Myocyte (in vitro differentiated cells): ENCODE measurements at regions not wholly inside any gene's neighbourhood (a gene's known extent, or its start where the extent isn't known, plus 50 kb on each side); places are given as distances from the start of the nearest gene placed in this dataset.

ENCODE experiments used
- DNase-seq: peaks from one replicate; pipeline ENCODE4 v3.0.0-alpha.2; 2012; ENCODE audit warnings: low read depth

DNA sequence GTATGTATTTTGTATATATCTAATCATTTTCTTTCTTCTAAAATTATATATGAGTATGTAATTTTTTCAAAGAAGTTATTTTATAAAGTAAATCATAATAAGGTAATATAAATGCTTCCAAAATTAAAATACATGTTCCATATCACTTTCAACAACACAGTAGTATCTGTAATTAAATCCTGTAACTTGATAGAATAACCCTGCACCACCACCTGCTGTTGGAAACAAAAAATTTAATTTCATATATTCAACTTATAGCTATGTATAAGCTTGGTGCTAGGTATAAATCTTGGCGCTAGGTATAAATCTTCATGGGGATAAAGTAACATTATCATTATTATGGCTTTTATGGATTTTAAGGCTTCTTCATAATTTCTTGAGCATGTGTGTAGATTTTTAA is 149.7 kb upstream of the DCN start:
- peak; percentile 23 for DNase-seq

DNA sequence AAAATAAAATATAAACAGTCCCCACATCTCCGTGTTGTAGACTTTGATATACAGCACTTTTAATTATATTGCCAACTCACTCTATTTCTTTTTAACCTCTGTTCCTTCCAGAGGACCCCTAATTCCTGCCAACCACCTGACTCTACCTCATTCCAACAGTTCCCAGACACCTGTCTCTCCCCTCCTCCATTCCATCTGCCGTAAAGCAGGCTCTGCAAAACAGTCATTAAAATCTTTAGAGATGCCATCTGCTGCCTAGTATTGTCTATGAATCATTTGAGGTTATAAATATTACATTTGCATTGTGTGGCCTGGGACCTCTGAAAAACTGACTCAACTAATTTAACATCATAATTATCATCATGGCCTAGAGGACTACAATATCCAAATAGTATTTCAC is 148.8 kb upstream of the DCN start:
- DNase-seq = peak; percentile 77

DNA sequence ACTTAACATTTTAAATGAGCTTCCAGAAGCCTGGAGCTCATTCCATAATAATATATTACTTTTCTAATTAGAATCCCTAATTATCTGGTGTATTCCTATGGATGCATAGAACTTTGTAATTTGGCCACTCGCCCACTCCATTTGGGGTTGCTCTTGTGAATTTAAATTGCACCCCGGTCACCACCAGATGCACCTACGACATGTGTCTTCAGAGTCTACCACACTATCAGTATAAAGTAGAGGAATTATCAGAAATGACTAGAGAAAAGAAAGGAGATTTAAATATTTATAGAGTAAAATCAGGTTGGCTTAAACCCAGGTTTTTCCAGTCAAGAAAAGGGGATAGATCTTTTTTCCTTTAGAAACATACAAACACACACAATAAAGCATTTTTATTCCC is 145.8 kb upstream of the DCN start:
- peak; percentile 24 for DNase-seq

GRCh38 chr12:91327889-91328288 is 145.3 kb upstream of the DCN start:
- peak; percentile 92 for DNase-seq

GRCh38 chr12:91327131-91327530 is 144.5 kb upstream of the DCN start:
- DNase-seq = peak; percentile 64

DNA sequence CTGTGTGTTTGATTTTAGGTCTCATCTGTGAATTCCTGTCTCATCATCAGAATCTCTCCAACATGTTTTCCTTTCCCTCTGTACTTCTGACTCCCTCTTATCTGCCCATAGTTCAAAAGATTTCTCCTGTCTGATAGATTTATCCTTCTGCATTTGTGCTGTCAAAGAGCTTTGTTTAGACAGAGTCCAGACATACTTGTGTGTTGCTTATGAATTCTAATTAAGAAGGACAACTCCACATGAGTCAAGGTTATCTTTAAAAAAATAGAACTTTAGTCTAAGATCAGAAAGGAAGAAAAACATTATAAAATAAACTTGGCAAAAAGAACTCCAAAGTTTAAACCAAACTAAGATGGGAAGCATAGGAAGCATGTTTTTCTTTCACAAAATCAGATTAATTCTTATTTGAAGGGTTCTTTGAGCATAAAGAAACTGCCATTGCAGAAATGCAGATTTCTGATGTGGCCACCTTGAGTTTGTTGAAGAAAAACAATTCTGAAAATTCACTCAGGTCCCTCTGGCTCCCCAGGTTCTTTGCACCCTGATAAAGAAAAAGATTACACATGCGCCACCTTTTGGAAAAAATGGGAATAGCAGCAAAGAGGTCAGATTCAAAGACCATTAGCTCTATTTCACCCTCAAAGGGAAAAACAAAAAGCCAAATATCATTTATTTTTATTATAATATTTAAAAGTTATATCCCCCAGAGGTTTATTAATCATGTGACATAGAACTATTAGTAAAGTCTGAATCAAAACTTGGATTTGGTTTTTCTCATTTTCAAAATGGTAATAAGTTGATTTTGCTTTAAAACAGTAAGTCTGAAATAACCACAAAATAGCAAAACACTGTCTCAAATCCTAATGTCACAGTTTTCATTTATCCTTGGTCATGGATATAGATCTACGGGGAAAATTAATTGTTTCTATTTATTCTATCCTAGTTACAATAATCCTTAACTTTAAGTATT is 143.7 kb upstream of the DCN start:
- peak; percentile 91 for DNase-seq

DNA sequence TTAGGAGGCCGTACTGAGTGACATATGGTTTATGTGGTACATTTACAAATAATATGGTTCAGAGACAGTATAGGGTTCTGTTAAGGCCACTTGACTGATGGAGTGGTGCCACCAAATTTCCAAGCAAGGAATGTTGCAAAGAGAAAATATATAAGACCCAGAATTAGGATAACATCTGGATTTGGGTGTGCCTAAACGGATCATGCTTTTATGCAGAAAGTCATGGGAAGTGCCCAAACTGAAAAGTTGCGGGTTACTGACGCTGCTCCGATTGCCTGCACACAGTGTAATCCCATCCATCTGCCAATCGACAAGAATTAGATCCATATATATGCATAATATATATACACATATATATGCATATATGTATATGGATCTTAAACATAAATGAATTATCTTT is 138.4 kb upstream of the DCN start:
- no peak for DNase-seq

- no peak for DNase-seq
Measured at GRCh38 chr12:91319071-91319760, 136.6 kb upstream of the DCN start.

DNA sequence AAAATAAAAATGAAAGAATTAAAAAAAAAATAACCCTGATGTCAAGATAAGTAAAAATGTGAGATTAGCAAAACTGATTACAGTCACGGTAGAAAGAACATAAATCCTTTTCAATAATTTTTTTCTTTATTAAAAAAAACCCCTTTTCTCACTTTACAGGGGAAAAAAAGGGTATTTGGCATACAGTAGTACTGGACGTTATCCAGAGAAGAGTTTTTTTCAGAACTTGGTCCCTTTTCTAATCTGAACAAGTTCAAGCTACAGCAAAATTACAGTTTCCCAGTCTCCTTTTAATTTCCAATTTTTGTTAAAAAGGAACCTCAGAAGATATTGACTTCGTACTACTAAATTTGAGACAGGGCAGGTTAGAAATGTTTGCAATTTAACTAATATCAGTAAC is 134.7 kb upstream of the DCN start:
- DNase-seq = peak; percentile 34

DNA sequence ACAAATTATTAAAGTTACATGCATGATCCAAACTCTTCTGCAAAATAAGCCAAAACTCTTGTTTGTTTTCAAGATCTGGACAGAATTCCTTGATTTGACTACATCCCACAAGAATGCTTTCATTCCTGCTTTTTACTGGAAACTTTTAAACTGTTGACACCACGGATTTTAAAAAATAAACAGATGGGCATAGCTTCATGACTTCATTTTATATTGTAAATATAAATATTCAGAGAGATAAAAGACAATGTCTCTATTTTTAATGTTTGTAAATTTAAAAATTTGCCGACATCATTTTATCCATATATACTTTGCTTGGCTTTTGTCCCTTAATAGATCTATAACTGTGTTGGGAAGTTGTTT is 134.3 kb upstream of the DCN start:
- DNase-seq = peak; percentile 55

GRCh38 chr12:91316161-91316906 is 133.7 kb upstream of the DCN start:
- DNase-seq = peak; percentile 21

DNA sequence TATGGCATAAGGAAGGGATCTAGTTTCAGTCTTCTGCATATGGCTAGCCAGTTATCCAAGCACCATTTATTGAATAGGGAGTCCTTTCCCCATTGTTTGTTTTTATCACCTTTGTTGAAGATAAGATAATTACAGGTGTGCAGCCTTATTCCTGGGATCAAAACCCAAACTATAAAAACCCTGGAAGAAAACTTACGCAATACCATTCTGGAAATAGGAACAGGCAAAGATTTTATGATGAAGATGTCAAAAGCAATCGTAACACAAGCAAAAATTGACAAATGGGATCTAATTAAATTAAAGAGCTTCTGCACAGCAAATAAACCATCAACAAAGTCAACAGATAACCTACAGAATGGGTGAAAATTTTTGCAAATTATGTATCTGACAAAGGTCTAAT is 128.5 kb upstream of the DCN start:
- no peak for DNase-seq

DNA sequence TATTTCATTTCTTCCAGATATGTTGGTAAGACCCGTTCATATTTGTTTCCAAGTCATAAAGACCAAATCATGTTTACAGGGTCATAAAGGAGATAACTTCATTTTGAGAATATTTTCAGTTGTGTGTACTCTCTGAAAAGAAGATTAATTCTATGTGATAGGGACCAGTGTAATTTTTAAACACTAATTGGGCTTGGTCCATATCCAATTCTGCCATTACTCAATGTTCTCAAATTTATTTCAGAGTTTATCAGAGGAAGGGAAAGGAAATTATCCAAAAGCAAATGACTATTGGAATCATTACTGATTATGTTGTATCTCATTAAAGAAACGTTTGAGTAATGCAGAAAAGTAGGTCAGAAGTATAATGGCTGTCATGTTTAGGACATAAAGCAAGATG is 126.8 kb upstream of the DCN start:
- no peak for DNase-seq

DNA sequence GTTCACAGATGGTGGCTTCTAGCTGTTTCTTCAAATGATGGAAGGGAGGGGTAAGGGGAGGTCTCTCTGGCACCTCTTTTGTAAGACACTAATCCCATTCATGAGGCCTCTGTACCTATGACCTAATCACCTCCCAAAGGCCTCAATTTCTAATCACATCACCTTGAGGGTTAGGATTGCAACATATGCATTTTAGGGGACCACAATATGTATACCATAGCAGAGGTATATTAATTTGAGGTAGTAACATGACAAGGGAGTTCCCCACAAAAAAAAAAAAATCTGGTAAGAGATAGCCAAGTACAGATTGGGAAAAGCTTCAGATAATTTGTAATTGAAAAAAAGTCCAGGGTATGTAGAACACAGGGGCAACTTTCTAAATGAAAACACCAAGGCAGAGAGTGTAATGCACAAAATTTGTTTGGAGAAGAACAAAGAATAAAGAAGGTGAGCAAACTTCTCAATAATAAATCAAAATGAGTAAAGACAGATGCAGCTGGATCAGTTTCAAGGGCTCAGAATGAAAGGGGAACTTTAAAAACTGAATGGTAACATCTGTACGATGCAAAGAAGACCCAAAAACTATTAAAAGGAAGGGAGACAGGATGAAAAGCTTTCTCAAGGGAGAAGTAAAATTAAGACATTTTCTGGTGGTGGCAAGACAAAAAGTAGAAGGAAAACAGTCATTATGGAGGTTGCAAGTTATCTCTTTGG is 125.5 kb upstream of the DCN start:
- no peak for DNase-seq

GRCh38 chr12:91290354-91290753 is 107.7 kb upstream of the DCN start:
- no peak for DNase-seq

- no peak for DNase-seq
Measured at GRCh38 chr12:91289906-91290305, 107.3 kb upstream of the DCN start.

DNA sequence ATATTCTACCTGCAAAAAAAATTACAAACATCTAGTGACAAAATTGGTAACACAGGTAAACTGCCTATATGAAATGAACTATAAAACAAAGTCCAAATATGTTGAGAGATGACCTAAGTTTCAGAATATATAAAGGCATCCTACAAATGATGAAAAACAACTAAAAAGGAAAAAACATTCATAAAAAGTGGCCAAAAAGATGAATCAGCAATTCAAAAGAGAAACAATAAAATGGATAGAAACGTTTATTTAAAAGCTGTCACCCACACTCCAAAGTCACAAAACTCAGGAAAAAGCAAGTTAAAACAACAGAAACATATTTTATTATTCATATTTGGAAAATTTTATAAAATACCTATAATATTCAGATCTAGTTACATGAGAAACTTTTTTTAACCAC is 106.5 kb upstream of the DCN start:
- DNase-seq = no peak

DNA sequence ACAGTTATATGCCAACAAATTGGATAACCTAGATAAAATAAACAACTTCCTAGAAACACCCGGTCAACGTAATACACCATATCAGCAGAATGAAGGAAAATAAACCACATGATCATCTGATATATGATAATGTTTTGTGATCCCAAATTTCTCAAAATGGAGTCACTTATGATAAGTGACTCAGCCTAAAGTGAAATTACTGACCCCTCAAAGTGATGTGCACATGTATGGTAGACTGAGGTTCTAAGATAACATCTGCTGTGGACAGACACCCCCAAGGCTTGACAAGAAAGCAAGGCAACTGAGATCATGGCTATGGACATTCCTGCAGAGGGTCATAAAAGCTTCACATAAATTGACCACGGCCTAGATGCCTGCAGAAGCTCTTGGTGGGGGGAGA is 105.1 kb upstream of the DCN start:
- no peak for DNase-seq

GRCh38 chr12:91278126-91278525 is 95.5 kb upstream of the DCN start:
- no peak for DNase-seq

GRCh38 chr12:91276509-91276908 is 93.9 kb upstream of the DCN start:
- DNase-seq = no peak

DNA sequence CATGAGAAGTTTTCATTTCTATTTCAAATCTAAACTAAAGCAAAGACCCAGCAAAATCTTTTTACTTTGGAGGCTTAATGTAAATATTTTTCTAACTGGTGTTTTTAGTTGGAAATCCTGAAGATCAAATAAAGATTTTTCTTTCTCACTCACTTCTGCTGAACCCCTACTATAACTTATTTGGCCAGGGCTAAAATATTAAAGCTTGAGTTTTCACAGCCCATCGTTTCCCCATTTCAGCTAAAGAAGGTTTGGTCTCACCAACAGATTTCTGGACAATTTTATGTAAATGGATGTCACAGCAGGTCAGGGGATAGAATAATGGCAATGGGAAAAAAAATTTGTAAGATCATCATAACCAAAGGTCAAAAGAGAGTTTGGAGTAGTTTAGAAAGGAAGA is 92.7 kb upstream of the DCN start:
- no peak for DNase-seq
